Fibroblast of skin of left quadriceps (primary cell): ENCODE measurements at regions not wholly inside any gene's neighbourhood (a gene's known extent, or its start where the extent isn't known, plus 50 kb on each side); places are given as distances from the start of the nearest gene placed in this dataset.

Experiments used
- DNase-seq, 2 experiments: peaks; one replicate each; pipeline ENCODE4 v3.0.0-alpha.2; 2013; ENCODE audit warnings: low read depth in 2 of 2

DNA sequence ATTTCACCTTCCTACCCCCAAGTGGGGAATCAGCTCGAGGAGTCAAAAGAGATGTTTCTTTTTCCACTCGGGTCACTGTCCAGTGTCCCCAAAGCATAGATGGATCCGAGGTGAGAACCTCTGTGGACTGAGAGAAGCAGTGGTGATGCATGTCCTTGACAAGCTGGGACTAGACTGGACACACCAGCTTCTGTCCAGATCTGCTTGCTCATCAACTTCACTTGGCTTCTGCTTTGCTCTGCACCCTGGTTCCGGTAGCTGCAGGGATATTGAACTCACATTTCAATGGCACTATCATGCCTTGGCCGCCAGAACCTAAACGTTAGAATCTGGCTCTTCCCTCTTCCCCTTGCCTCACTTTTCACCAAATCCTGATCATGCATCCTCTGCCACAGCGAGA lies 50.3 kb upstream of the CXCL12 start:
- no peak for DNase-seq

DNA sequence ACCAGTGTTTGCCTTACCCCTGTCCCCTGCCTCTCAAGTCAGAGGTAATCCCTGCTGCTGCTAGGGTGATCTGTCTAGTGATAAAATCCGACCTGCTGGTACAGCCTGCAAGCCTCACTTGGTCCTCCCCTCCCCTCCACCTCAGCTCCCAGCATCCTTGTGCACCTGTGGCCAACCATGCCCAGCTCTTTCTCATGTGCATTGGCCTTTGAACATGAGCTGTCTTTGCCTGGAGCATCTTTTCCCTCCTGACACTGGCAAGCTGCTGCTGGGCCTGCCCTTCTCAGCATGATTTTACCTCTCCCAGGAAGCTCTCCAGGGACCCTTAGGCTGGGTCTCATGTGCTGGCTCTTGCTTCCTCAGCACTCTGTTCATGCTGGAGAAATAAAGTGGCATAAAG lies 51.3 kb upstream of the CXCL12 start:
- no peak for DNase-seq

DNA sequence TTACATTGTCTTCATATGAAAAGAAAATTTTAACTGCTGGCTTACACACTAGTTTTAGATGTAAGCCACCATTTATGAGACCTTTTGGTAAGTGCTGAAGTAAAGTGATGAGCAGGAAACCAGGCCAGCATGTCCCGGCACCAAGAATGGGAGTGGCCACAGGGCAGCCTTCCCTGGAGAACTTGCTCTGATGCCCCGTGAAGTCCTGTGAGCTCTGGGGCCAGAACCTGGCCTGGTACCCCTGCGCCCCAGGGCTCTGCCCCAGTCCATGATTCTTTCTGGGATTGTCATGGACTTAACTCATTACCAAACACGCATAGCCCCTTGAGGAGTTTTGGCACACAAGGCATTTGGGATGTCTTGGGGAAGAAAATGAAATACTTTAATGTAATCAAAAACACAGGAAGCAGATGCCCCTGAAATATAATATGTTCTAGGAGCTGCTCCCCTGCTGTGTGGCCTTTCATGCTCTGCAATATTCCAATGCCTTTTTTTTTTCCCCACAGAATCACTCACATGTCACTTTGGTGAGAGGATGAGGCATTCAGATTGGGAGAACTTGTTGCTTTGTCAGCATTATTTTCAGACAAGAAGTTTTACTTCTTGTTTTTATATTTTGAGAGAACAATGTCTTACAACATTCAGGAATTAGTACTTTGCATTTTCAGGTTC lies 53.1 kb upstream of the CXCL12 start:
- DNase-seq: no peak

DNA sequence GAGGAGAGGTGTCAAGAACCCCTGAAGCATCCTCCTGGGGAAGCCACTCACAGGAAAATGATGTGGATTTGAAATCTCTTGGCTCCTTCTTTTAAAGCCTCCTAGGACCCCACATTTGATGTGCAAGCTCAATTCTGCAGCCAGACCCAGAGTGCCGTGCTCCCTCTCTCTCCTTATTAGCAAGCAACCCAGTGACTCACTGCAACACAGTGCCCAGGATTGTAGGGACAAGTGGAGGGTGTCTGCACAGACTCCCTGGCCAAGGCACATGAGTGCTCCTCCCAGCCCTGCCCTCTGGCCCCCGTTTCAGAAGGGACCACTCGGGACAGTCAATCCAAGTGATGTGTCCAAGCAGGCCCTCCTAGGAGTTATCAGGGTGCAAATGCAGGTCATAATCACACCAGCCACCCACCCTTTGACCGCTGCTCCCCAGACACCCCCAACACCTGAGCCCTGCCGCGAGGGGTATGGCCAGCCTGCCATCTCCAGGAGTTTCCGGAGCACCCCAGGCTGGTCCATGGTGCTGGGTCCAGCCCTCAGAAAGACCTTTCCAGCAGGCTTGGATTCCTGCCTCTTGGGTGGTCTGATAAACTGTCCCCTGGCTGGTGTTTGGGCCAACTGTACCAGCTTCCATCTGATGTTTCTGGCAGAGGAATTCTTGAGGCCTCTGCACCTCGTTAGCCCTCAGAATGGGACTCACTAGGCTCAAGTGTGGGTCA lies 54.5 kb upstream of the CXCL12 start:
- DNase-seq: no peak

DNA sequence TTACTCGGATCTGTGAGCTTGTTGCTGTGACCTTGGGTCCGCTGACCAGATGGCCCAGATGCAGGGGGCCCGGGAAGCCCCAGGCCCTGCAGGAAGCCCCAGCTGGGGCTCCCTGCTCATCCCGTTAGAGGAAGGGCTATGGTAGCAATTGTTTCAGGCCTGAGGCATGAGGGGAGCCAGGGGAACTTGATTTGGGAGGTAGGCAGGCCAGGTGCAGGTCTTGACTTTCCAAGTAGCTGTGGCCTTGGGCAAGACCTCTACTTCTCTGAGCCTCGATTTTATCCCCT lies 55.0 kb upstream of the CXCL12 start:
- DNase-seq: no peak

DNA sequence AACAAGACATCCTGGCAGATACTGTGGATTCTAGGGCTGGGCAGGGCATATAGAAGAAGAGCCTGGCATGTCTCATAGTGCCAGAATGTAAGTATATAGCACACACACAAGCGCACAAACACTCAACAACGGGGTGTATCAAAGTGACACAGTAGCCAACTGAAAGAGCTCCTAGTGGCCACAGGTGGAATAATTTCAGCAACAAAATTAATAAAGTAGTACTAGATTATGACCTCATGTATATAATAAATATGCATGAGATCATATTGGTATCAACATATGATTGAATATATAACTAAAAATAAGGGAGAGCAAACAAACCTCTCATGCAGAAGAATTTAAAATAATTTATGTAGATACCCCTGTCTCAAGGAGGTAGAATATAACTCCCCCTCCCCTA lies 72.4 kb upstream of the CXCL12 start:
- DNase-seq: no peak

DNA sequence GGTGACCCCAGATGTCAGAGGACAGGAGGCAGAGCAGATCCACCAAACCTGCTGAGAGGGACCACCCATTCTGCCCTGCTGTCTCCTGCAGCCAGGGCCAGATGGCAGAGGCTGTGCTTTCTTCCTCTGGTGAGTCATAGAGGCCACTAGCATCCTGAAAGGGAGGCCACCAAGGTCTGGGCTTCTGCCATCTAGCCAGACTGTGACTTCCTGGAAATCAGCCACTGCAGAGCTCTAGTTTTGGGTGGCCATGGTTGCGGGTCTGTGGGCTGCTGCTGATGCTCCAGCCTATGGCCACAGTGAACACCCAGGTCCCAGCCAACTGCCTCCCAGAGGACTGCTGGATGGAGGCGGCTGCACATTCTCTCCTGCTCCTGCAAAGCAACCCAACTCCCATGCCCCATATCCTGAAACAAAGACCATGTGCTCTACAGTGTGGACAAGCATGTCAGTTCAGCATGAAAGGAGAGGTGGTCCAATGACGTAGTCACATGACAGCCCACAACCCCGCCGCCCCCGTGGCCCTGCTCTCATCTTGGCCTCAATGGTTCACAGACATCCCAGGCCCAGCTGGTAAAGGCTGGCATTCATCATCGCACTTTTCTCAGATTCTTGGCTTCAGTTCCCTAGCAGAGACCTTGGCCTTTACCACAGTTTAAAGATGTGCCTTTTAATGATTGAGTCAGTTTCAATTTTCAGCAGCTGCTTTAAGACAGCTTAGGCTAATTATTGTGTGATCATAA lies 73.9 kb upstream of the CXCL12 start:
- DNase-seq: no peak

DNA sequence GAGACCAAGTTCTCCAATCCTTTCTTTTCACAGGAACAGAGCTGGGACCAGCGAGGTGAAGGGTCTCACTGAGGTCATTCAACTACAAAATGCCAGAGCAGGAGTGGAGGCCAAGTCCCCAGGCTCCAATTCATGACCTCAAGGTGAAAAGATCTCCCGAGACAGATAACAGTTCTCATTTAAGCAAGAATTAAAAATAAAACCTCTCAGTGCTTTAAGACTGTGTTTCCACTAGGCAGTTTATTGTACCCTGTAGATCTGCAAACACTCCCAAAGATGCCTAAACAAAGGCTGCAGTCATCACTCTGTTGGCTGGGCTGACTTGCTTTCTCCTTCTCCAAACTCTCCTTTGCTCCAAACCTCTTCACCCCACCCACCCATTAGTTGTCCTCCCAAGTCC lies 74.8 kb upstream of the CXCL12 start:
- no peak for DNase-seq

DNA sequence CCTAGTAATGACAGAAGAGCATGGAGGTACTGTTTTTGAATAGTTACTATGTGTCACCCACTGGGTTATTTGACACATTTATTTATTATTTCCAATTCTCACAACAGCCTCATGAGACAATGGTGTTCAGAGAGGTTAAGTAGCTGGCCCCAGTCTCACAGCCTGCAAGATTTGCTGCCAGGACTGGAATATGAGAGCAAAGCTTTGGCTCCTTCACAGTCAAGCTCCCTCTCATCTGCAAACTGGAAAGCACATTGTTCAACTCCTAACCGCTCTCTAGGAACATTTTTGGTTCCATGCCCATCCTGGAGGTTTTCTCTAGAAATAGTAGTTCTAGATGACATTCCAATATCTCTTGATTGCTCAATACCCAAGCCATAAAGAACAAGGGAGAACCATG lies 75.5 kb upstream of the CXCL12 start:
- DNase-seq: no peak

DNA sequence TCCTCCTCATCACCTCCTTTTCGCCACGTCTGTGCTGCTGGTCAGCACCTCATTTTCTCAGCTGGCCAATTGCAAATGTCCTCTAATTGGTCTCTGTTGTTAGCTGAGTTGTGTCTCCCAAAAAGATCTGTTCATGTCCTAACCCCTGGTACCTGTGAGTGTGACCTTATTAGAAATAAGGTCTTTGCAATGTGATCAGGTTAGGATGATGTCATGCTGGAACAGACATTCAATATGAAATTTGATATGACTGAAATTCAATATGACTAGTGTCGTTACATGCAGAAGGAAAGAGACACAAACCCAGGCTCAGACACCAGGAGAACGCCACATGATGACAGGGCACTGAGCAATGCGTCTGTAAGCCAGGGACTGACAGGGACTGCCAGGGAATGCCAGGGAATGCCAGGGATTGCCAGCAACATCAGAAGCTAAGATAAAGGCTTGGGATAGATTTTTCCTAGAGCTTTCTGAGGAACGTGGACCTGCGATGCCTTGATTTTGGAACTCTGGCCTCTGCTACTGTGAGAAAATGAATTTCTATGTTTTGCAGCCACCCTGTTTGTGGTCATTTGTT lies 77.5 kb upstream of the CXCL12 start:
- no peak for DNase-seq

DNA sequence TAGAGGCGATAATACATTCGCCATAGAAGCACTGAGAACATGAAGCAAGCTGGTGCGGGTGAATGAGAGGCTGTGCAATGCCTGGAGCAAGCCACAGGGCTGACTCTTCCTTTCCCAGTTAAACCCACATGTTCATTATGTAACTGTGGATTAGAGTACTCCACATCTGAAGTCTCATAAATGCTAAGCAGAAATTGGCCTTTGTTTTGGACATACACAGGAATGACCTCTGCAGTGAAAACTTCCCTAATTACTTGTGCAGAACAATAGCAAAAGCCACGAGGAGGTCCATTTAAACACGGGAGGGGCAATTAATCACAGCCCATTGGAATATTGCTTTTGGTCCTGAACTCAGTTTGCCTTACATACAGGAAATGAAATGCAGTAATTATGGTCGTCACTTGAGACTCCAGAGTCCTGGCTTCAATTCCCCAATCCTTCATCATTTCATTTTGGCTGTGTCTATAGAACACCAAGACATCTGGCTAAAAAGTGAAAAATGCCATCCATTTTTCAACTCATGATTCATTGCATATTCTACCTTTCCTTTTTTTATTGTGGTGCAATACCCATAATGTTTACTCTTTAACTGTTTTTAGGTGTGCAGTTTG lies 78.7 kb upstream of the CXCL12 start:
- DNase-seq: peak in 1 of 2 experiments; percentile 48

DNA sequence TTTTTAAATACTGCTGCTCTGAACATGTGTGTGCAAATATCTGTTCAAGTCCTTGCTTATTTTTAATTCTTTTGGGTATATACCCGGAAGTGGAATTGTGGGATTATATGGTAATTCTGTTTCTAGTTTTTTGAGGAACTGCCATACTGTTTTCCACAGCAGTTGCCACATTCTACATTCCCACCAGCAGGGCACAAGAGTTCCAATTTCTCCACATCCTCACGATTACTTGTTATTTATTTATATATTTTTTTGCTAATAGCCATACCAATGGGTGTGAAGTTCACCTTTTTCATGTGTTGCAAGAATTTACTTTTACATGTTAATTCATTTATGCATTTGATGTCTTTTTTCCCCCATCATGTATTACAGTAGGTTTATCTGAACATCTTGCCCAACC lies 79.6 kb upstream of the CXCL12 start:
- DNase-seq: no peak

DNA sequence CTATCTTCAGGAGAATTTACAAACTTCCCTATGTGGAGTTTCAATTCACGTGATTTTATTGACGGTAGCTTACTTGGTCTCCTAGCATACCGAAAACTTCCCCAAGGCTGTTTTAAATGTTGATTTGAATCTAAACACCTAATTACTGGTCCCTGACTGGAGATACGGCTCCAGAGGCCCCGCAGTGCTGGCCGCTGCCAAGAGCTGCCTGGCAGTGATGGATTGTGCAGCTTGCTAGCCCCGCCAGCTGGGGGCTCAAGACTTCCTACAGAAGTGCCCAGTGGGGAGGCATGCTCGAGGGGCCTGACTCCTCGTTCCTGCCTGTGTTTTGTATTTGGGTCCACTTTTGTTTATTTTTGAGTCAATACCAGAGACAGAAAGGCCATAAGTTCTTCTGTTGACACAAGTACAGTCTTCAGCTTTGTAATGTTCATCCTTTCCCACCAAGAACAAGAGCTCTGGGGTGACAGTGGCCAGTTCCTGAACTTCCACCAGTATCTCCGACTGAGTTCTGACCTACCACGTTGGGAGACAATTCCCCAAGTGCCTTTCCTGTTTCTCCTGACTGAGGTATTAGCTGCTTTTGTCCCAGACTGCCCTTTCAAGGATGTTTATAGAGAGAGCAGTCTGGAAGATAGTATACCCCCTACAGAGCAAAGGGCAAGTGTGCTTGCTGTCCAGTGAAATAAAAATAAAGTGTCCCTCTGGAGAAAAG lies 80.7 kb upstream of the CXCL12 start:
- DNase-seq: no peak

DNA sequence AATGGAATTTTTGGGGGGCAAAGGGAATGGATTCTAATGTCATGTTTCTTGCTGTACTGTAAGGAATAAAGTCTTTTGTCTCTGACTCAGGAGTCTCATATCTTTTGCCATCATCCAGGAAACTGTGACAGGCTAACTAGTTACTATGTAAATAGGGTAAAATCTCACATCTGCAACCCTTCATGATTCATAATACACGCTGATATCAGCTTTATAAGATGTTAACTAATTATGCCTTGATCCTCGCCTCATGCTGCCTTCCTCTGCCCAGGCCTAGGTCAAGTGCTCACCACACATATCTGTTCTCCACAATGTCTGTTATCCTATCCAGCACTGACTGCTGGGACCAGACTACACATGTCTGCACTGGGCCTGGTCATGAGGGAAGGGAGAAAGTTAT lies 81.3 kb upstream of the CXCL12 start:
- DNase-seq: no peak

DNA sequence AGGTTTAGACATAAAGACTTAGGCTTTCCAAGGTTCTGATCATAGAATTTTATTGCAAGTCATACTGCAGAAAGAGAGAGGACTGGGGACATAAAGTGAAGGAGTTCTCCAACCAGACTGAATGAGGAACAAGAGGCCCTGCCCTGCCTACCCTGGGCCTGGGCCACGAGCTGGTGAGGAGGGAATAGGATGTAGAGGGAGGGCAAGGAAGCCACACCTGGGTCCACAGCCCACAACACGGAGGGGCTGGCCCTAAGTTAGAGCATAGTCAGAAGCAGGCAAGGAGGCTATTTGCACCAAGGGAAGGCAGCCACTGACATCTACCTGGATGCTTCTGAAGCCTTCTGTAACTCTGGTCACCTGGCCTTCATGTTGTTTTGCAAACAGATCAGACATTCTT lies 82.2 kb upstream of the CXCL12 start:
- DNase-seq: no peak

DNA sequence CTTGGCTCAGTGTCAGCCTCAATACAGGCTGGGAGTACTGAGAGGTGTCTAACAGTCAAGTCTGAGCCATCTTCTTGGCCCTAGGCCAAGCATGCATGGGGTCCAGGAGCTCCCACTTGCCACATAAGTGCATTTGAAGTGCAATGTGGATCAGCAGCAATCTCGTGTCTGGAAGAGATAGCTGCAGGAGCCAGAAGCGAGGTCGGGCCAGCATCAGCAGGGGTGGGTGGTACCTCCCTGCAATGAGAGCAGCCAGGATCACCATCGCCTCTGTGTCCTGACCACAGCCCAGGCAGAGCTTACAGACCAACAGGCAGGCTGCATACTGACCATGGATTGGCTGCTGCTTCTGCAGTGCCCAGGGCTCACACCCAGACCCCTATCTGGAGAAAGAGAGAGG lies 83.0 kb upstream of the CXCL12 start:
- DNase-seq: no peak

DNA sequence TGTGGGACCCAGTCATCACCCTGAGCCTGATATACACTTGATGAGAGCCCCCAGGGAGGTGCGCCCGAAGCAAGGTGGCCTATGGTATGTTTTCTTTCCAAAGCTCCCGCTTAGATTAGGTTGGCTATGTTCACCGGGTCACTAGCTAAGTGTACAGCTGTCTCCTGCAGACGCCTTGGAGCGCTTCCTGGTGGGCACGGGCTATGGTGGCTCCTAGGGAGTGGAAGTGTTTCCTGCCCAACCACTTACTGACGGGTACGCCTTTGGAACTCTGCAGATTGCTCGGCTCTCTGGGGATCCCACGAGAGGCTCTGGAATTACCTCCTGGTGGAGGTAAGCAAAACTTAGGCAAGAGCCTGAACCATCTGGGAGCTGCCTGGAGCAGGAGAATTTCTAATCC lies 83.6 kb upstream of the CXCL12 start:
- DNase-seq: no peak

DNA sequence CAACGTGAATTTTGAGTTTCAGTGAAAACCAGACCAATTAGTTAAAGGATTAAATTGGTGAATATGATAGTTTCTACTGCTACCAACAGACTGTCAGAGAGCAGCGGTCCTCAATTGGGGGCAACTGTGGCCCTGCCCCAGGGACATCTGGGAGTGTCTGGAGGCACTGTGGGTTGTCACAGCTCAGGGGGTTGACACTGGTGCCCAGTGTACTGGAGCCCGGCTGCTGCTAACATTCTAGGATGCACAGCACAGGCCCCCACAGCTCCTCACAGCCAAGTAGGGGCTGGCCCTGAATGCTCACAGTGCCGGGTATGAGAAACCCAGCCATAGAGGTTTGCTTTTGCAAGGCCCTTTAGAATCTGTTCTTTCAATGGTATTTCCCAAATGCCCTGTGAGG lies 84.1 kb upstream of the CXCL12 start:
- DNase-seq: no peak

DNA sequence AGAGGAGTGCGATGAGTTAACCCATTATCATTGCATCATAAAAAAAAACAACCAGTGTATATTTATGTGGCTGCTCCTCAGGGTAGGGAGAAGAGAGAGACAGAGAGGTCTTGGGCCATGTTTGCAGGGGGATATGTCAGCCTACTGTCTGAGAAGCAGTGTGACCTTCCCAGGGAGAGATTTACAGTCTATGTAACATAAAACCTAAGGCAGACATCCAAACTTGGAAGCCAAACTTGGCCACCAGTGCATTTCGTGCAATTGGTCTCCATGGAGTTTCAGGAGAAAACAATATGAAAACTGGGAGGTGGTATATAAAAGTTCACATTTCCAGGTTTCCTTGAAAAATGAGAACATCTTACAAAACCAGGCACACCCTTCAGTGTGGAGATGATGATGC lies 85.9 kb upstream of the CXCL12 start:
- DNase-seq: peak; percentile 41 to 49

DNA sequence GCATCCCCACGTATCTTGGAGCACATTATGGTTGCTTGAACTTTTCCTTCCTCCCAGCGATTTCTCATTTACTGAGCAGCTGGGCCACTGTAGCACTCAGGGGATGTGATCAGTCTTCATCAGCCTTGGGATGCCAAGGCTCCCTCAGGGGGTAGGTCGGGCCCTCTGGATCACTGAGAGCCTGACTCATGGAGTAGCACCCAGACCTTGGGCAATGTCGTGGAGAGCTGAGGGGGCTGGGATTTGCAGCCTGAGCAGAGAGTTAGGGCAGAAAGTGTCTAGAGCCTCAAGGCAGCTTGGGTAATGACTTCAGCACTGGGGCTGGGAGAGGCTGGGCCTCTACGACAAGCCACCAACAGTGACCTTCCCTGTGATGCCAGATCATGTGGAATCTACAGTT lies 86.5 kb upstream of the CXCL12 start:
- DNase-seq: no peak

DNA sequence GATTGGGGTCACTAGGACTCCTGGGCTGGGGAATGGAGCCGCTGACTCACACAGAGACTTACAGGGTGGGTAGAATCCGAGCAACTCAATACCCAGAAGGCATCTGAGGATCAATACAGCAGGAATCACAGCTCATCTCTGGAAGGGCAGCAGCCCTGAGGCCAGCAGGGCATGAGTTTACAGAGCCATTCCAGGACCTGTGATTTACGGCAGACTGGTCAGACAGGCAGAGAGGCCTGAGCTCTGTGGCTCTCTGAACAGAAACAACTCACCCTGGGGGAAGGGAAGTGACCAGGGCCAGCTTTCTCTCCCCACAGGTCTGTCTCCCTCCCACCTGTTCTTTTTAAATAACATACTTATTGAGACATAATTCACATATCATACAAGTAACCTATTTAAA lies 88.2 kb upstream of the CXCL12 start:
- no peak for DNase-seq
